NCI-H187 treated with DMSO at 0.1 percent for 48 hours (cell line): ENCODE measurements at regions not wholly inside any gene's neighbourhood (a gene's known extent, or its start where the extent isn't known, plus 50 kb on each side); places are given as distances from the start of the nearest gene placed in this dataset.
"Not testable (repeated sequence)": the region's sequence is repeated elsewhere in the genome, so short reads cannot be mapped to it uniquely, and the experiment has no call there.

Experiments
- DNase-seq: peaks from one replicate; lab custom pipeline; 2025; lab: John Stamatoyannopoulos, UW

GRCh38 chr10:23493711-23494110 lies 54.8 kb downstream of the OTUD1 start:
- DNase-seq: no peak

DNA sequence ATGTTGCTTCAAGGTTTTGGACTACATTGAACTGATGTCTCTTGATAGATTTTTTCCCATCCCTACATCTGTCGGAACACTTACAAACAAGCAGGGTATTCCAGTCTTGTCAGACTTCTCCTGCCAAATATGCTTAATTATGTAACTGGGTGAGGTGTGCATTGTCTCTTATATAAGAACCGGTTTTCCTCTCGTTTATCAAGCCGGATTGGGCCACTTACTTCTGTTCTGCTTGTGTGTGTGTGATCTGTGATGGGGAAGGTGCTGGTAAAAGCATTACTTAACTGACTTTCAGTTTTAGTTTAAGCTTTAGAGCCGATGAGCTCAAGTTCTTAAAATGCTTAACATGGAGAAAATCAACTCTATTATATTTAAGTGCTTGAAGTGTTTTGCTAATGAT lies 57.9 kb downstream of the OTUD1 start:
- no peak for DNase-seq

DNA sequence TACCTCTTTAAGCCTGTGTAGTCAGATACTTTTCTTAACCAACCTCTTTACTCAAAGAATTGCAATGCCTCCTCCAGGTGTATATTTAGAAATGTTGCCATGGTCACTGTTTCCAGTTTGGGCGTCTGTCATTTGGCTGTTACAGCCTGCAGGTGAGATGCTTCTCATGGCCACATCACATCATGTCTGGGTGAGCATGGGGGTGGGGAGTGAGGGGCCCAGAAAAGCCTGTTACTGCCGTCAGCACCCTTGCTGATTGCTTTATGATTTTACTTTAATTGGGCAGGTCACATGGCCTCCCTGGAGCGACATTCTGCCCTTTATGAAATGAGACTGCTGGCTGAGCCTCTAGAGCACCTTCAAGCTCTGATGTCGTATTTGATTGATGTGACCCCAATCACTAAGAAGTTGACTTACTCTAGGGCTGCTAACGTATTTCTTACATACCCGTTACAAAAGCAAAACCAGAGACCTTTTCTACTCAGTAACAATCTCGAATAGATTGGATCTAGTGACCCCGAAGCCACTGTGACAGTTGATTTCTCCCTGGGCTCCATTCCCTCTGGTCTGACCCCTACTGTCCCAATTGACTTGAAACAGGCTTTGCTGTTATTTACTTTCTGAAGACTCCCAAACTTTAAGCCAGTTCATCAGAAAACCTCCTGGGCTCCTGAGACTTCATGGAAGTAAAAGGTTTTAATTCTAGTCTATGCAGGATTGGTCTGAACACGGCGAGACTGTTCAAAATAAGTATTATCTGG lies 60.7 kb downstream of the OTUD1 start:
- no peak for DNase-seq

DNA sequence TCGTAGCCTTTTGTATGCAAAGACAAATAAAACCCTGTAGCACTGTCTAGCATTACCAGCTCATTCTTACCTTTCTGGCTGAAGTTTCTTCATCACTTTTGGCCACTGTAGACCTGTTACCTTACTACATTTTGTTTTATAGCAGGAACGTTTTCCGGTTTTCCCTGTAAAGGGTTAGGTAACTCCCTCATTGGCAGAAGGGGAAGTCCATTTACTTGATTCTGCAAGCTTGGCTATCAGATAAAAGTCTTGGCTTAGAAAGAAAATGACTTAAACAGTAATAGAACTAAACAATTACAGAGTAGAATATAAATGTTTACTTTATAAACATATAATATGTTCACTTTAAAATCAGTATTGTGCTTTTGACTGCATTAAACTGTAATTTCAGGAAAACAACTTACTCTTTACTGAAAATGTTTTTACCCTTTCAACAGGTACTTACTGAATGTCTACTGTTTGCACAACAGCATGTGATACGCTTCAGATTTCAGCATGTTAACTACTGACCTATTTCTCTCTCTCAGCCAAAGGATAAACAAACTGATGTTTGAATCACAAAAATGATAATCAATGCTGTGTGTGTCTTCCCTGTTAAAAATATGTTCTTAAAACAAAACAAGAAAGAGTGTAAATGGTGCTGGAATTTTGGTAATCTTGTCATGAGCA lies 67.1 kb downstream of the OTUD1 start:
- DNase-seq: no peak

DNA sequence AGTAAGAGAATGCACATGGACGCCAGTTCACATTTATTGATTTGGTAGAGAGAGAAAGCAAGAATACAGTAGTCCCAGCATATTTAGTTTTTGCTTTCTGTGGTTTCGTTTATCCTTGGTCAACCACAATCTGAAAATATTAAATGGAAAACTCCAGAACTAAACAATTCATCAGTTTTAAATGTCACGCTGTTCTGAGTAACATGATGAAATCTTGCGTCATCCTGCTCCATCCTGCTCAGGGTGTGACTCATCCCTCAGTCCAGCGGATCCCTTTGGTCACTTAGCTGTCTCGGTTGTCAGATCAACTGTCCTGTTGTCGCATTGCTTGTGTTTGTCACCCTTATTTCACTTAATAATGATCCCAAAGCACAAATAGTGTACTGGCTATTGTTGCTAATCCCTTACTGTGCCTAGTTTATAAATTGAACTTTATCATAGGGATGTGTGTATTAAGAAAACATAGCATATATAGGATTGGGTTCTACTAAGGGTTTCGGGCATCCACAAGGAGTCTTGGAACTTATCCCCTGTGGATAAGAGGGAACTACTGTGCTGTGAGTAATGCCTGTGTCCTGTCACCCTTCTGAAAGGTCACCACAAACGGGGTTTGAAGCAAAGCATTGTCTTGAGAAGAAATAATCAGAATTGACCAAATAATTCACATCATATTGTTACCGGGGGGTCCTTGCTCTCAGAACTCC lies 73.6 kb downstream of the OTUD1 start:
- no peak for DNase-seq

- DNase-seq: not testable (repeated sequence)
Measured at GRCh38 chr10:23513621-23514020, 74.7 kb downstream of the OTUD1 start.

GRCh38 chr10:23514321-23514720 lies 75.4 kb downstream of the OTUD1 start:
- no peak for DNase-seq

- DNase-seq: no peak
Measured at GRCh38 chr10:23516530-23516929, 77.7 kb downstream of the OTUD1 start.

GRCh38 chr10:23517155-23517554 lies 78.3 kb downstream of the OTUD1 start:
- DNase-seq: no peak

- DNase-seq: no peak
Measured at GRCh38 chr10:23521735-23522134, 82.9 kb downstream of the OTUD1 start.

DNA sequence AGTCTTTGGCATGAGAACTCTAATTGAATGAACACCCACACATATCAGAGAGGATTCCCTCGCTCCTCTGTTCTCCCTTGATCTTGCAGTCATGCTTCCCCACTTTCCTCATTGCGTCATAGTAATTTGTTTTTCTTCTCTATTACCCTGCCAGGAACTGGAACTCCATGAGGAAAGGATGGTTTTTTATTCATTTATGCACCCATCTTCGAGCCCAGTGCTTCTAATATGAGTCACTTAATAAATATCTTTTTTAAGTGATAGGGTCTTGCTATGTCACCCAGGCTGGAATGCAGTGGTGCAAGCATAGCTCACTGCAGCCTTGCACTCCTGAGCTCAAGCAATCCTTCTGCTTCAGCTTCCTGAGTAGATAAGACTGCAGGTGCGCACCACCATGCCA lies 83.5 kb downstream of the OTUD1 start:
- no peak for DNase-seq

- no peak for DNase-seq
Measured at GRCh38 chr10:23523251-23523650, 84.4 kb downstream of the OTUD1 start.

GRCh38 chr10:23525406-23525805 lies 86.5 kb downstream of the OTUD1 start:
- no peak for DNase-seq

DNA sequence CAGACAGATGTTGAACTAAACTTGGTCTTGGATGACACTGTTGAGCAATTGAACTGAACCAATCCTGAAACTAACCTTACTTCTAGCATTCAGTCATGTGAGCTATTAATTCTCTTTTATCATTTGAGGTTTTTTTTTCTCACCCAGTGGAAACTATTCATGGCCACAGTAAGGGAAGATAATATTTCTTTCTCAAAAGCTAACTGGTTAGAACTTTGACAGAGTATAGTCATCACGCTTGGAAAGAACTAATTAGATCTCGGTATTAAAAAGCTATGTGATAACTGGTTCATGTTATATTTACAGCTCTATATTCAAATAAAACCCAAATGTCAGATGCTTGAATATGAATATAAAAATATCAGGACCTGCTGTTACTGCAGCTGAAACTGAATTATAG lies 89.5 kb downstream of the OTUD1 start:
- no peak for DNase-seq

DNA sequence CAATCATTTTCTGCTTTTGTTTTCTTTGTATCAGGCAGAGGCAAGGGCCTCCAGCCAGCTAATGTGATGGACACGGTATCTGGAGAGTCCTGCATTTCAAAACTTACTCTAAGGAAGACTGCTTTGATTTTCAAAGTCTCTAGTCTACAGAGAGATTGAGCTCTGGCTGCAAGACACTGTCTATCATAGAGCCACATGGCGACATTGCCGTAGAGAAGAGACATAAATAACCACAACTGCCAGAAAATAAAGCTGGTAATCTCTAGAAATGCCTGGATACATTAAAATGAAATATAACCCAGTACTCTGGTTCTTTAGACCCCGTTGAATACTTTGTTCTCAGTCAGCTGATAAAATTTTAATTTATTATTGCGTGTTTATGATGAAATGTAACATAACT lies 90.8 kb downstream of the OTUD1 start:
- DNase-seq: no peak

GRCh38 chr10:23530079-23530478 lies 91.2 kb downstream of the OTUD1 start:
- no peak for DNase-seq

GRCh38 chr10:23533212-23533611 lies 94.3 kb downstream of the OTUD1 start:
- no peak for DNase-seq

- DNase-seq: no peak
Measured at GRCh38 chr10:23534326-23534725, 95.5 kb downstream of the OTUD1 start.

DNA sequence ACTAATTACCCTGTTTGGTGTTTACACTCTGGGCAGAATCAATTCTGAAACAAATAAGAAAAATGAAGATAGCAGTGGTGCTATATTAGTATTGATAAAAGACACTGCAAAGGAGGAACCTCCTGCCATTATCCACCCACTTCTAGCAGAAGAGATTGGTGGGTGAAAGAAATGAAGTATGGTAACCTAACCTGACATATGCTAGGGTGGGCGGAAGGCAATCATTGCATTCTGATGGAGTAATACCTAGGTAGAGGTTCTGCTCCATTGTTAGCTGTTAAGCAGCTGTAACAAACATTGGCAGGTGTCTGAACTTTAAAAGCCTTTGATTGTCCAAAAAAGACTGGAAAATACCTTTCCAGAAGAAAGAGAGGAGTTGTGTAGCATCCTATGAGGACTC lies 95.9 kb downstream of the OTUD1 start:
- no peak for DNase-seq

DNA sequence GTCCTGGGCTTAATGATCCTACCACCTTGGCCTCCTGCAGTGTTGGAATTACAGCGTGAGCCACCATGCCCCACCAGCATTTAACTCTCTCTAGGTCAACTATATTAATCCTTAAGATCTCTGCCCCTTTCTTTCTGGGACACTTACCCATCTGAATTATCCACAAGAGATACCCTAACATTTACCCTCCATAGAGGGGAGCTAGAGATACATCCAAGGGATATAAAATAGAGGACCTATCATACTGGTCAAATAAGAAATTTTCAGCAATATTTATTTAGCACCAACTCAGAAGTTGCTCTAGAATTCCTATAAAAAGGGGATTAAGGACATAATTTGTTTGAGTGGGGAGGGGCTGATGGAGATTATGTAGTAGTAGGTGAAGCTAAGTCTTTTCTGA lies 96.5 kb downstream of the OTUD1 start:
- no peak for DNase-seq

DNA sequence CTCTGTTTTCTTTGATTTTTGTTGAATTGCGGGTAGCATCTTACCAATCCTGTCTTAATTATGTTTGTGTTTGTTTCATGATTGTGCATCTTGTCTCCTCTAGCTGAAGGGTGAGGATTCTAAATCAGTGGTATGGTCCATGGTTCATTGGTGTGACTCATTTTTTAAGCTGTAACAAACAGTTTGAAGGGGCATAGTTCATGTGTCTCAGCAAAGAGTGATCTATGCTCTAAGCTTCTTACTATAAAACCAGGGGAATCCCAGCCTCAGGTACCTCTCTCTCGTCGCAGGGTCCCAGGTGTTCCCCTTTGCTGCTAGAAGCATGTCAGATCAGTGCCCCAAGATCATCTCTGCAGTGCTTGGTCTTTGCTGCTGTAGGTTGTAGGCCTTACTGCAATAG lies 100.1 kb downstream of the OTUD1 start:
- no peak for DNase-seq

DNA sequence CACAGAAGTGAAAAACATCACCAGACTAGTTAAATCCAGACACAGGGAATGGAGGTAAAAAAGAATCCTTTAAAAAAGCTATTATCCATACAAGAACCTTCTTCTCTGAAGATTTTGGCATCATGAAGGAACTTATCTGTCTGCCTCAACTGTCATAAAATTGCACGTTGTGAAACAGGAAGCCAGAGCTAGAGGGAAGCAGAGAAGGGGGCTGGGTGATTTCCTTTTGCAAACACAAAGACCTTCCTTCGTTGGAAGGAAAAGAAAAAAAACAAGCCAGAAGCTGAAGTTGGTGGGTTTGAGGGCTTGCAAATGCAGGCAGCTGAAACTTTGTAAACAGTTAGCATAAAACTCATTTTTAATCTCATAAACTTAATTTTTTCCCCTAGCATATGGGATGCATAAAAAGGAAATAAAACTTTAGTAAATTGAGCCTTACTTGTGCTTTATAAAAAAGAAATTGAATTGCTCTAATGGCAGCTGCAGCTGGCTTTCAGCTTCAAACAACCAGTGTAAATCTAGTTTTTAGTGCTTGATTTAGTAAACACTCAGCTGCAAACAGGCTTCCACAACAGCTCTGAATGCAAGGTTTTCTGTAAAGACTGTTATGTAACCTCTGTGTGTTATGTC lies 101.6 kb downstream of the OTUD1 start:
- no peak for DNase-seq
